RWPE1 (cell line): ENCODE measurements at regions not wholly inside any gene's neighbourhood (a gene's known extent, or its start where the extent isn't known, plus 50 kb on each side); places are given as distances from the start of the nearest gene placed in this dataset.

Experiments
- CTCF ChIA-PET: fragments of 350-600 bp; sonication (Branson Sonifier 250); formaldehyde crosslinking; extraction: SDS; loops from one replicate; lab custom pipeline; 2021; lab: Yijun Ruan, JAX
- POLR2A ChIA-PET: fragments of 400-600 bp; formaldehyde crosslinking; extraction: SDS; loops from one replicate; lab custom pipeline; 2020; ENCODE audit warnings: antibody characterized with exemption; ENCODE audit not compliant: low non-redundant PET; lab: Yijun Ruan, JAX
- DNase-seq: peaks from one replicate; pipeline ENCODE4 v3.0.0; 2012; ENCODE audit warnings: low spot score
- H3K27ac ChIP-seq: fragments of 450-650 bp; 2 replicates; pipeline ENCODE4 v1.5.1; 2017
- TF ChIP-seq, protein P1 (sequence below): fragments of 450-650 bp; conservative IDR thresholded peaks from 2 replicates; pipeline ENCODE4 v1.5.1; 2017; ENCODE audit warnings: low read depth, mild to moderate bottlenecking

DNA sequence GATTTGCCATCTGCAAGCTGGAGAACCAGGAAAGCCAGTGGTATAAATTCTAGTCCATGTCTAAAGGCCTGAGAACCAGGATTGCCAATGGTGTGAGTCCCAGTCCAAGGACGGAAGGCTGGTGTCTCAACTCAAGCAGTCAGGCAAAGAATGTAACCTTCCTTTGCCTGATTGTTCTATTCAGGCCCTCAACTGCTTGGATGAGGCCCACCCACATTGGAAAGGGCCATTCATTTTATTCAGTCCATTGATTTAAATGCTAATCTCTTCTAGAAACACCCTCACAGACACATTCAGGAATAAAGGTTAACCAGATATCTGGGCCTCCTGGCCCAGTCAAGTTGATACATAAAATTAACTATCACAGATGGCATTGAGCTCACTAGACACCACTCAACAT lies 427.8 kb downstream of the ZNF608 start:
- DNase-seq: no peak
- TF ChIP-seq, protein P1, sequence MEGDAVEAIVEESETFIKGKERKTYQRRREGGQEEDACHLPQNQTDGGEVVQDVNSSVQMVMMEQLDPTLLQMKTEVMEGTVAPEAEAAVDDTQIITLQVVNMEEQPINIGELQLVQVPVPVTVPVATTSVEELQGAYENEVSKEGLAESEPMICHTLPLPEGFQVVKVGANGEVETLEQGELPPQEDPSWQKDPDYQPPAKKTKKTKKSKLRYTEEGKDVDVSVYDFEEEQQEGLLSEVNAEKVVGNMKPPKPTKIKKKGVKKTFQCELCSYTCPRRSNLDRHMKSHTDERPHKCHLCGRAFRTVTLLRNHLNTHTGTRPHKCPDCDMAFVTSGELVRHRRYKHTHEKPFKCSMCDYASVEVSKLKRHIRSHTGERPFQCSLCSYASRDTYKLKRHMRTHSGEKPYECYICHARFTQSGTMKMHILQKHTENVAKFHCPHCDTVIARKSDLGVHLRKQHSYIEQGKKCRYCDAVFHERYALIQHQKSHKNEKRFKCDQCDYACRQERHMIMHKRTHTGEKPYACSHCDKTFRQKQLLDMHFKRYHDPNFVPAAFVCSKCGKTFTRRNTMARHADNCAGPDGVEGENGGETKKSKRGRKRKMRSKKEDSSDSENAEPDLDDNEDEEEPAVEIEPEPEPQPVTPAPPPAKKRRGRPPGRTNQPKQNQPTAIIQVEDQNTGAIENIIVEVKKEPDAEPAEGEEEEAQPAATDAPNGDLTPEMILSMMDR: no peak
- ChIA-PET POLR2A (no interaction called here), CTCF (no interaction called here)
- no peak overlapping the region for H3K27ac ChIP-seq

DNA sequence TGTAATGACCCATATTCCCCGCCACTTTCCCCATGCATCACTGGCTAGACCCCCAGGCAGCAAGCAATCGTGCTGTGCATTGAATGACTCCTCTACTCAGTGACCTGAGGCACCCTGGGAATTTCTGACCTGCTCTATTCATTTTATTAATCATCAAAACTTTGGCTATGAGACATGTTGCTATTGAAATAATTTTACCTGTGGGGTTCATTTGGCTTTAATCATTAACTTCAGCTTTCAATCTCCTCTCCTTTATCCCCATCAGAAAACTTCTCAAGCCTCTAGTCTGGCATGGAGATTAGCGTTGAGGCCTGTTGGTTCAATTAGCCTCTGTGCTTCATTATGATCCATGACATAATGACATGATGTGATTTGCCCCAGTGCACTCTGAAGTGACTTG lies 429.0 kb downstream of the ZNF608 start:
- ChIA-PET POLR2A (no interaction called here), CTCF (no interaction called here)
- TF ChIP-seq, protein P1: no peak
- DNase-seq: no peak
- H3K27ac ChIP-seq: no peak overlapping the region

DNA sequence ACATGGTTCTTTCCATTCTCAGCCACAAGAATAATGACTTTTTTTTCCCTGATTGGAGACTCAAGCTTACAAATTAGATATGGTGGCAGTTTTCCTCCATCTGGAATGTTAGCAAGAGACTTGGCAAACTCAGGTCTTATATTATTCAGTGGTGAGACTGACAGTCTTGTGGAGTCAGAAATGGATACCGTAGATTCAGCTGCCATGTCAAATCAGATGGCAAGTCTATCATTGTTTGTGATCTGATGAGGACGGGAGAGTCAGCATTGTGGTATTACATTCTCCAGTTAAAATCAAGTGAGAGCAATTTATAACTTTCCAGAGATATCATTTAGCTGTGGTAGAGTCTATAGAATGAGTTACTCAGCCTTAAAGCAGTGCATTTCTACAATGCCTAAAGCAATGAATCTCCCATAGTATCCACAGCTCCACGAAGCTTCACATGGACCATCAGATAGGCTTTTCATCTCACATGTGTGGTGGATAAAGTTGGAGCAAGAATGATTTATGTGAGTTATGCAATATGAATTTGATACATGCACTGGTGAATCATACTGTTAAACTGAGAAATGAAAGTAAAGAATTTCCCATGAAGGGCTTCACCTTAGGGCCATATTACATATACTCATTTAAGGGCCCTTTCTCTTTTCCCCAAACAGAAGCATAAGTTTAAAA lies 430.6 kb downstream of the ZNF608 start:
- POLR2A ChIA-PET: no interaction called here
- DNase-seq: peak; percentile 57
- CTCF ChIA-PET: interaction anchor here (0.6 to 0.7 kb wide), 2 partner anchors 30 to 759 kb away, joined by 3 read pairs; no protein-coding TSS in a partner anchor
- peak overlapping the region; percentile 52 for H3K27ac ChIP-seq
- TF ChIP-seq, protein P1: no peak

DNA sequence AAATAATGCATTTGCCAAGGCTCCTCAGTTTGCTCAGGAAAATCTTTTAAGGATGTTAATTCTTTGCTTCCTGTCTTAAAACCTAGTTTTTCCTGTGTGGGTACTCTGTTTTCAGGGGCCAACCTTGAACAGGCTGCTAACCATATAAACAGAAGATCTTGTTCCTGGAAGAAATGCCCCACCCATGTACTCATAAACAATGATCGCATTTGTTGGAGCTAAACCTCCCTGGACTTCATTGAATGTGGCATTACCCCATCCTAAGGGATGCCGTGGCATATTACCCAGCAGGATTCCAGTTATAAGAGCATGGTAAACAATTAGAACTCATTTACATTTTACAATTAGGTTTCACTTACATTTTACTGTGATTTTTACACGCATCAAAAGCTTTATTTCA lies 436.0 kb downstream of the ZNF608 start:
- DNase-seq: no peak
- no peak overlapping the region for H3K27ac ChIP-seq
- ChIA-PET CTCF (no interaction called here), POLR2A (no interaction called here)
- TF ChIP-seq, protein P1: no peak

DNA sequence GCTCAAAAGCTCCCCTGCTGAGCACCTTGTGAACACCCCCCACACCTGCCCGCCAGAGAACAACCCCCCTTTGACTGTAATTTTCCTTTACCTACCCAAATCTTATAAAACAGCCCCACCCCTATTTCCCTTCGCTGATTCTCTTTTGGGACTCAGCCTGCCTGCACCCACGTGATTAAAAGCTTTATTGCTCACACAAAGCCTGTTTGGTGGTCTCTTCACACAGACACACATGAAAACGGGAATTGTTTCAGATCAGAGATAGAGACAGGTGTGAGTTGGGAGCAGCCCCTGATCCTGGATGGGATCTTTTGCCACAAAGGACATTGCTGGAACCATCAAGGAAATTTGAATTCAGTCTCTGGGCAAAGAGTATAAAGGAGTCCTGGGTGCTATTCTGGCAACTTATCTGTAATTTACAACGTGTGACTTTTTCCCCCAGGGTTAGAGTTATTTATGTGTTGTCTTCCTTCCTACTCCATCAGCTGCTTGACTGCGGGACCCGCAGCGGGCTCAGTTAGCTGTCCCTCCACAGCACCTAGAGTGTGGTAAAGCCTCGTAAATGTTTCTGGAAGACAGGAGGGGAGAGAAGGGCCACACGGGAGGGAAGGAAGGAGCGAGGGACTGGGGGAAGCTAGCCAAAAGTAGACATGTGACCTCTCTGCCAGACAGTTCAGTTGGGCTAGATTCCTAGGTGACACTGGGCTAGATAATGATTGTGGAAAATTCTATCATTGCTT lies 437.0 kb downstream of the ZNF608 start:
- ChIA-PET CTCF (interaction anchor here (0.5 kb wide), 1 partner anchor 10 kb away, joined by 6 read pairs; no protein-coding TSS in a partner anchor), POLR2A (no interaction called here)
- no peak for DNase-seq
- H3K27ac ChIP-seq: no peak overlapping the region
- TF ChIP-seq, protein P1: no peak

DNA sequence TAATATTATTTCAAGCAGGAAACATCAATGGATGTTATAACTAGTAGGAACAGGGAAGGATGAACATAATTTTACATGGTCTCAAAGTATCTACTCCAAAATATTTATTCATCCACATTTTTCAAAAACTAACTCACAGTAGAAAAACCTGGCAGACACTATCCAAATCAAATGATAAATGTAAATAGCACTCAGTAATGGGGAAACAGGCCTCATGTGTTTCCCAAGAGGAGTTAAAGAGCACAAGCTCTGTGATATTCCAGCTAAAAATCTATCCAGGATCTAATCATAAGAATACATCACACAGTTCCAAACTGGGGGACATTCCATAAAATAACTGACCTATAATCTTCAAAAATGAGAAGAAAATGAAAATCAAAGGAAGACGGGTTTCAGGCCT lies 443.1 kb downstream of the ZNF608 start:
- CTCF ChIA-PET: no interaction called here
- TF ChIP-seq, protein P1: no peak
- H3K27ac ChIP-seq: no peak overlapping the region
- POLR2A ChIA-PET: no interaction called here
- no peak for DNase-seq
